ENCODE measurements at regions not wholly inside any gene's neighbourhood (a gene's known extent, or its start where the extent isn't known, plus 50 kb on each side); places are given as distances from the start of the nearest gene placed in this dataset.
"Not testable (repeated sequence)": the region's sequence is repeated elsewhere in the genome, so short reads cannot be mapped to it uniquely, and the experiment has no call there.

DNA sequence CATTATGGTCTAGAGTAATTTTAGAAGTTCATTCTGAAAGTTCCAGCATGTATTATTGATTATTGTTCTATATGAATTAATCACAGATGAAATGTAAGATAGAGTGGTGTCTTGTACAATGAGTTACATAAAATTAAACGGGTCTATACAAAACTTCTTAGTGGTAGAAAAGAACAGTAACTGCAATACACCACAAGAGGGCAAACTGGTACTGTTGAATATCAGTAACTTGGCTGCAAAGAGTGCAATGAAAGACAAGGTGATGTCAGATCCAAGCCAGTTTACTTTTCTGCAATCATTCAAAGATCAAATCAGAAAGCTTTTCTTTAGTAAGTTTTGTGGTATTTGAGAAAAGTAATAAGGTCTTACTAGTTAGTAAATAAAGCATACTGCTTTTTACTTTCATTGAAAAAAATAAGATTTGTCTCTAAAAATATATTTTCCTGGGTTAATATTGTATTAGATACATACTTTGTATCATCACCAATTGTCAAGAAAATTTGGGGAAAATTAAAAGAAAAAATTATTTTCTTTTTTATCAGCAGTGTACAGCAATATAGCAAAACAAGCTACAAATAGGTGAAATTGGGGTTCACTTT lies 66.4 kb upstream of the BTG3 start:
- DNase-seq (ENCODE audit: low read depth) = peak; percentile 23

DNA sequence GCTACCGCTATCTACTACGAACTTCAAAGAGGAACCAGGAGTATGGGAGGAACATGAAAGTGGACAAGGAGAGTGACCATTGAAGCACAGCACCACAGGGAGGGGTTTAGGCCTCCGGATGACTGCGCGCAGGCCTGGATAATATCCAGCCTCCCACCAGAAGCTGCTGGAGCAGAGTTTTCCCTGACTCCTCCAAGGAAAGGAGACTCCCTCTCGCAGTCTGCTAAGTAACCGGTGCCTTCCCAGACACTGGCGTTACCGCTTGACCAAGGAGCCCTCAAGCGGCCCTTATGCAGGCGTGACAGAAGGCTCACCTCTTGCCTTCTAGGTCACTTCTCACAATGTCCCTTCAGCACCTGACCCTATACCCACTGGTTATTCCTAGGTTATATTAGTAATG lies 64.2 kb upstream of the BTG3 start:
- not testable (repeated sequence) for DNase-seq (ENCODE audit: low read depth)

GRCh38 chr21:17674106-17674505 lies 61.4 kb upstream of the BTG3 start:
- no peak for DNase-seq (ENCODE audit: low read depth)

GRCh38 chr21:17673261-17674020 lies 60.7 kb upstream of the BTG3 start:
- no peak for DNase-seq (ENCODE audit: low read depth)

DNA sequence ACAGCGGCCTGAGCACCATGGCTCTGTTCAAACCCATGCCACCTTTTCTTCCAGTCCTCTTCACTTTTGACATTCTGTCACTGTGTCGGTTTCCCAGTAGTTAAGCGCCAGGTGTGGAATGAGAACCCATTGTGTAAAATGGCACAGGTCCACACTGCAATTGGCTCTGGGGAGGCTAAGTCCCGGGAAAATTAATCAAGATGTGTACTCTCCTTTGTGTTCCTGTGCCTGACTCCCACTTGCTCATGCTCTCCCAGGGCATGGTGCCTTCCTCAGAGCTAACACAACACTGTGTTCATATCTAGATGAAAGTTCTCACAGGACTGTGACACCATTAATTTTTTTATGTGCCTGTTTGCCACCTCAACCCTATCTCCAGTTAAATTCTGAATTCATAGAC lies 59.0 kb upstream of the BTG3 start:
- no peak for DNase-seq (ENCODE audit: low read depth)

DNA sequence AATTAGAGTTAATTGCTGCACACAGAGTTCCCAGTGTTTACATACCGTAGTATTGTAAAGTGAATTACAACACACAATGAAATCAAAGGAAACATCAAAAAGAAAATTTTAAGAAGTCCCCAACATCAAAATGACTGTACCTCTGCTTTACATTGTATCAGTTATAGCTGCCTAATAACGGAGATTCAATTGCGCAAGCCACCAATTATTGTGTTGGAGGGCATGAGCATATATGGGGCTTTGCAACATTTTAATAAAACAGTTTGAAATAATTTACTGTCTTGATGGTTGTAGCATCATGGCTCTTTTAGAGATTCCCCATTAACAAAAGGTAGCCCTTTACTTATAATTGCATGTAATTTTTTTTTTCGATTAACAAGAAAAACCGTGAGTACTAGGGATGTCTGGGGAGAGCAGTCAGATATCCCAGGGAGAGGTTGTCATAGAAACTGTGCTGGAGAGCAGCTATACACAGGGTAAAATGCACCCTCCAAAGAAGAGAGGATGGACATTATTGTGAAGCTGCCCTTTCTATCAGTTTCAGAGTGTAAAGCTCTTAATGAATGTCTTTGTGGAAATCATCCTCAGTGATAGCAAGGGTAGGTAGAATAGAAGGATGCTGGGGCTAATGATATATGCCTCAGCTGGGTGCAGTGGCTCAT lies 55.9 kb upstream of the BTG3 start:
- DNase-seq (ENCODE audit: low read depth) = no peak

- DNase-seq (ENCODE audit: low read depth) = no peak
Measured at GRCh38 chr21:17667256-17667655, 54.6 kb upstream of the BTG3 start.
